SK-N-SH (cell line): ENCODE measurements at regions not wholly inside any gene's neighbourhood (a gene's known extent, or its start where the extent isn't known, plus 50 kb on each side); places are given as distances from the start of the nearest gene placed in this dataset.

ENCODE experiments used
- CTCF ChIA-PET: fragments of 300-600, 350-600 bp; formaldehyde crosslinking; extraction: SDS; loops from one replicate; lab custom pipeline; 2021; lab: Yijun Ruan, JAX
- POLR2A ChIA-PET: fragments of 350-600 bp; sonication (Branson Sonifier 250); formaldehyde crosslinking; extraction: SDS; loops from one replicate; lab custom pipeline; 2020; ENCODE audit warnings: antibody characterized with exemption, inconsistent platforms; lab: Yijun Ruan, JAX
- DNase-seq: peaks from one replicate; pipeline ENCODE4 v3.0.0; 2012
- H2AFZ ChIP-seq: fragments of 200-600 bp; sonication (generic); 2 replicates; pipeline ENCODE4 v1.8.1; 2016; ENCODE audit warnings: antibody characterized with exemption, mild to moderate bottlenecking, low read depth
- H3F3A ChIP-seq: fragments of 200-600 bp; sonication (generic); replicated peaks from 2 replicates; pipeline ENCODE3; 2016; ENCODE audit warnings: antibody characterized with exemption, mild to moderate bottlenecking; ENCODE audit not compliant: insufficient read depth
- H3K27ac ChIP-seq, 2 experiments: fragments of 200-500 bp in 1 of 2; fragments of 200-600 bp in 1 of 2; sonication (Bioruptor generic) in 1 of 2; sonication (generic), shearing (Covaris generic) in 1 of 2; 2 replicates each; pipeline versions ENCODE4 v1.5.1 to v1.6.1; 2014 to 2016; ENCODE audit warnings: low read depth in 2 of 2, inconsistent platforms in 1 of 2, low read length in 1 of 2, mild to moderate bottlenecking in 1 of 2, mixed read lengths in 1 of 2
- H3K27me3 ChIP-seq: fragments of 200-600 bp; sonication (generic), shearing (Covaris generic); 2 replicates; pipeline ENCODE4 v1.6.1; 2016; ENCODE audit warnings: mixed run types; ENCODE audit not compliant: insufficient read depth
- H3K36me3 ChIP-seq, 2 experiments: fragments of 200-500 bp in 1 of 2; fragments of 200-600 bp in 1 of 2; sonication (Bioruptor generic) in 1 of 2; sonication (generic) in 1 of 2; replicated peaks in 1 of 2; 2 replicates each; pipeline versions ENCODE3 to v1.5.1; 2014 to 2016; ENCODE audit warnings: low read length in 1 of 2, mild to moderate bottlenecking in 1 of 2; ENCODE audit not compliant: insufficient read depth in 2 of 2, control insufficient read depth in 1 of 2
- H3K4me1 ChIP-seq, 2 experiments: fragments of 200-500 bp in 1 of 2; fragments of 200-600 bp in 1 of 2; sonication (Bioruptor generic) in 1 of 2; sonication (generic), shearing (Covaris generic) in 1 of 2; 2 replicates each; pipeline versions ENCODE4 v1.5.1 to v1.6.1; 2014 to 2016; ENCODE audit warnings: low read depth in 1 of 2, low read length in 1 of 2, mixed run types in 1 of 2; ENCODE audit not compliant: insufficient read depth in 2 of 2, control insufficient read depth in 1 of 2
- H3K4me2 ChIP-seq: fragments of 200-600 bp; sonication (generic), shearing (Covaris generic); 2 replicates; pipeline ENCODE4 v1.6.1; 2017; ENCODE audit warnings: mixed run types
- H3K4me3 ChIP-seq, 2 experiments: fragments of 200-500 bp in 1 of 2; fragments of 200-600 bp in 1 of 2; sonication (Bioruptor generic) in 1 of 2; sonication (generic), shearing (Covaris generic) in 1 of 2; 2 replicates each; pipeline versions ENCODE4 v1.5.1 to v1.8.1; 2014 to 2016; ENCODE audit warnings: low read depth in 2 of 2, inconsistent platforms in 1 of 2, low read length in 1 of 2, mild to moderate bottlenecking in 1 of 2, mixed read lengths in 1 of 2, moderate library complexity in 1 of 2
- H3K79me2 ChIP-seq: fragments of 200-600 bp; sonication (generic); 2 replicates; pipeline ENCODE4 v1.8.1; 2017; ENCODE audit warnings: mild to moderate bottlenecking; ENCODE audit not compliant: insufficient read depth
- H3K9ac ChIP-seq: fragments of 200-600 bp; sonication (generic); 2 replicates; pipeline ENCODE4 v1.6.1; 2017; ENCODE audit warnings: mixed run types
- H3K9me2 ChIP-seq: fragments of 200-600 bp; sonication (generic); 2 replicates; pipeline ENCODE4 v1.6.1; 2017; ENCODE audit warnings: mixed run types
- H3K9me3 ChIP-seq: fragments of 200-600 bp; sonication (generic); 2 replicates; pipeline ENCODE4 v1.6.1; 2017; ENCODE audit warnings: mixed run types, mild to moderate bottlenecking, moderate library complexity
- H4K20me1 ChIP-seq: fragments of 200-600 bp; sonication (generic); 2 replicates; pipeline ENCODE4 v1.6.1; 2017; ENCODE audit warnings: mild to moderate bottlenecking, mixed run types; ENCODE audit not compliant: insufficient read depth
- CHD2 ChIP-seq: fragments of 150-350 bp; IDR thresholded peaks from 2 replicates; pipeline ENCODE4 v1.6.1; 2018; ENCODE audit warnings: low read length; ENCODE audit not compliant: partially characterized antibody
- FOXM1 ChIP-seq: IDR thresholded peaks from 2 replicates; pipeline ENCODE4 v1.4.0; 2012; ENCODE audit warnings: low read depth, mild to moderate bottlenecking
- JUND ChIP-seq: IDR thresholded peaks from 2 replicates; pipeline ENCODE4 v1.4.0; 2012
- MEF2A ChIP-seq: IDR thresholded peaks from 2 replicates; pipeline ENCODE4 v1.4.0; 2012; ENCODE audit warnings: low read depth, borderline replicate concordance
- NFIC ChIP-seq: IDR thresholded peaks from 2 replicates; pipeline ENCODE4 v1.4.0; 2012; ENCODE audit warnings: borderline replicate concordance
- NRF1 ChIP-seq: IDR thresholded peaks from 2 replicates; pipeline ENCODE4 v1.6.1; 2012; ENCODE audit warnings: low read depth, mild to moderate bottlenecking, low read length
- RAD21 ChIP-seq: IDR thresholded peaks from 2 replicates; pipeline ENCODE4 v1.6.1; 2012; ENCODE audit warnings: mild to moderate bottlenecking, low read length
- RCOR1 ChIP-seq: fragments of 150-350 bp; IDR thresholded peaks from 2 replicates; pipeline ENCODE4 v1.6.1; 2017; ENCODE audit warnings: antibody characterized with exemption, low read length
- REST ChIP-seq: IDR thresholded peaks from 2 replicates; pipeline ENCODE4 v1.6.1; 2012; ENCODE audit warnings: mild to moderate bottlenecking, low read depth, low read length, moderate library complexity
- RXRA ChIP-seq: IDR thresholded peaks from 2 replicates; pipeline ENCODE4 v1.4.0; 2012; ENCODE audit warnings: low read depth, mild to moderate bottlenecking, borderline replicate concordance
- SMC3 ChIP-seq: IDR thresholded peaks from 2 replicates; pipeline ENCODE4 v1.6.1; 2012; ENCODE audit warnings: low read depth, low read length, improper control_type of control experiment
- TEAD4 ChIP-seq: IDR thresholded peaks from 2 replicates; pipeline ENCODE4 v1.4.0; 2012; ENCODE audit warnings: mild to moderate bottlenecking, borderline replicate concordance; ENCODE audit not compliant: insufficient read depth
- YY1 ChIP-seq: IDR thresholded peaks from 2 replicates; pipeline ENCODE4 v1.4.0; 2012; ENCODE audit warnings: low read depth, mild to moderate bottlenecking
- WGBS: methylation state at CpG from one replicate; pipeline ENCODE4 v1.1.6; 2017; ENCODE audit warnings: low lambda C conversion rate; 5-methylcytosine and 5-hydroxymethylcytosine counted together
- TF ChIP-seq, protein P1 (sequence below): IDR thresholded peaks from 2 replicates; pipeline ENCODE4 v1.4.0; 2012; ENCODE audit warnings: low read depth, borderline replicate concordance

- Histone ChIP-seq H3K4me3 (no peak overlapping the region), H3K4me2 (no peak overlapping the region), H3K79me2 (no peaks in the 10 kb centered on the region), H3K27ac (no peak overlapping the region), H4K20me1 (no peaks in the 10 kb centered on the region), H3K9me2 (no peaks in the 10 kb centered on the region), H3K9ac (no peak overlapping the region), H3K36me3 (no peaks in the 10 kb centered on the region), H3F3A (no peaks in the 10 kb centered on the region), H2AFZ (no peak overlapping the region), H3K9me3 (0 out of 2 replicates have a peak, but pooled peaks cover 3% of the 10 kb centered on the region), H3K4me1 (no peaks in the 10 kb centered on the region), H3K27me3 (no peaks in the 10 kb centered on the region)
- POLR2A ChIA-PET: no interaction called here
- CTCF ChIA-PET: no interaction called here
- 0% methylated on average over 1 of the region's 1 CpG for WGBS
- DNase-seq: no peak
- no peak for TF ChIP-seq FOXM1
- no peak for TF ChIP-seq MEF2A
- no peak for TF ChIP-seq RXRA
- TF ChIP-seq, protein P1, sequence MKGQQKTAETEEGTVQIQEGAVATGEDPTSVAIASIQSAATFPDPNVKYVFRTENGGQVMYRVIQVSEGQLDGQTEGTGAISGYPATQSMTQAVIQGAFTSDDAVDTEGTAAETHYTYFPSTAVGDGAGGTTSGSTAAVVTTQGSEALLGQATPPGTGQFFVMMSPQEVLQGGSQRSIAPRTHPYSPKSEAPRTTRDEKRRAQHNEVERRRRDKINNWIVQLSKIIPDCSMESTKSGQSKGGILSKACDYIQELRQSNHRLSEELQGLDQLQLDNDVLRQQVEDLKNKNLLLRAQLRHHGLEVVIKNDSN: no peak
- no peak for TF ChIP-seq YY1
- no peak for TF ChIP-seq JUND
- TF ChIP-seq RAD21: no peak
- TF ChIP-seq RCOR1: no peak
- TF ChIP-seq NRF1: no peak
- TF ChIP-seq NFIC: no peak
These were observed 1253.2 kb upstream of the PRR20A start for GRCh38 chr13:55887561-55887960.

DNA sequence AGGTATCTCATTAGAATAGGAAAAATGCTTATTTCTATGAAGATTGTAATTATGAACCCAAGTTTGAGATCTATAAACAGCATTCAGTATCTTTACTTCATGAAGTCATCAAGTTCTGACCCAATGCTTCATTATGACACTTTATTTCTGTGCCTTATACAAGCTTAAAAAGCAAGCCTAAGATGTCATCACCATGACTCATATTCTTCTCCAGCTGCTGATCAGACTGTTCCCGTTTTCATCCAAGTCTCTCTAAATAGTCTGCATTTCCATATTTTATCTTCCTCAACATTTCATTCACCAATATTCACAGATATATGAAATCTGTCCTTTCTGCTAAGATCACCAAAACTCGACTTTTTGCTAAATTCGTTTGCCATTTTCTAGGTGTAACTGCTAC is 1247.2 kb upstream of the PRR20A start:
- ChIA-PET POLR2A (no interaction called here), CTCF (no interaction called here)
- WGBS: 0% methylated on average over 3 of the region's 3 CpGs
- Histone ChIP-seq H3F3A (no peaks in the 10 kb centered on the region), H3K9me3 (no peaks in the 10 kb centered on the region), H3K4me2 (no peak overlapping the region), H4K20me1 (no peaks in the 10 kb centered on the region), H3K27me3 (no peaks in the 10 kb centered on the region)
- no peak for TF ChIP-seq TEAD4
- TF ChIP-seq CHD2: no peak
- TF ChIP-seq SMC3: no peak
- TF ChIP-seq RAD21: no peak
- no peak for TF ChIP-seq REST
- TF ChIP-seq, all 33 proteins: peak for 0
- DNase-seq: no peak
- Histone ChIP-seq H3K36me3 (no peaks in the 10 kb centered on the region), H3K4me1 (no peaks in the 10 kb centered on the region), H3K27ac (no peak overlapping the region), H3K9ac (no peak overlapping the region), H3K79me2 (no peaks in the 10 kb centered on the region), H2AFZ (no peak overlapping the region), H3K9me2 (no peaks in the 10 kb centered on the region), H3K4me3 (no peak overlapping the region)
